GM12878 (cell line): ENCODE measurements at regions not wholly inside any gene's neighbourhood (a gene's known extent, or its start where the extent isn't known, plus 50 kb on each side); places are given as distances from the start of the nearest gene placed in this dataset.

Experiments used
- ATAC-seq: fragments of 200-7000 bp; cut with Tn5 transposase; 3 replicates; pipeline ENCODE4 v1.9.1; 2020; ENCODE audit warnings: mild to moderate bottlenecking, moderate library complexity
- BruUV-seq: library from RNA; stranded (reverse); fragments of 400-500 nt; replicated peaks from 2 replicates; lab custom pipeline; 2021; lab: Mats Ljungman, UMichigan
- CTCF ChIA-PET: fragments of 300-600 bp; sonication (Branson Sonifier 250); formaldehyde crosslinking; extraction: SDS; loops from one replicate; lab custom pipeline; 2021; ENCODE audit warnings: inconsistent platforms; lab: Yijun Ruan, JAX
- POLR2A ChIA-PET: fragments of 350-600 bp; formaldehyde crosslinking; extraction: SDS; loops from one replicate; lab custom pipeline; 2021; ENCODE audit warnings: inconsistent platforms; lab: Charles Lee
- RAD21 ChIA-PET: fragments of 300-600 bp; sonication (Branson Sonifier 250); formaldehyde crosslinking; loops from one replicate; lab custom pipeline; 2023; ENCODE audit warnings: antibody characterized with exemption; ENCODE audit not compliant: unreplicated experiment; lab: Charles Lee
- SMC1A ChIA-PET: fragments of 300-600 bp; sonication (Branson Sonifier 250); formaldehyde crosslinking; loops from one replicate; lab custom pipeline; 2023; ENCODE audit not compliant: unreplicated experiment, uncharacterized antibody; lab: Charles Lee
- DNase-seq: peaks from one replicate; pipeline ENCODE4 v3.0.0-alpha.2; 2011; ENCODE audit warnings: low read depth, low spot score
- FAIRE-seq: peaks from 3 replicates; lab custom pipeline; 2011; peaks lifted over from hg19 to GRCh38; lab: Jason Lieb, UNC
- H2AFZ ChIP-seq: 2 replicates; pipeline ENCODE4 v1.6.0; 2011; ENCODE audit warnings: low read depth, low read length, control low read depth; ENCODE audit not compliant: control insufficient read depth
- H3K27ac ChIP-seq: 2 replicates; pipeline ENCODE4 v1.5.1; 2011; ENCODE audit warnings: control low read depth; ENCODE audit not compliant: control insufficient read depth, insufficient read depth
- H3K27me3 ChIP-seq, 2 experiments: replicated peaks in 1 of 2; 2 replicates each; pipeline versions ENCODE4 v1.6.0 to v1.6.1; 2011; ENCODE audit warnings: low read length in 1 of 2; ENCODE audit not compliant: control insufficient read depth in 2 of 2, insufficient read depth in 2 of 2
- H3K36me3 ChIP-seq, 2 experiments: 2 replicates each; pipeline ENCODE4 v1.5.1; 2011; ENCODE audit warnings: low read length in 1 of 2; ENCODE audit not compliant: control insufficient read depth in 2 of 2, insufficient read depth in 2 of 2
- H3K4me1 ChIP-seq: 2 replicates; pipeline ENCODE4 v1.6.1; 2011; ENCODE audit warnings: mild to moderate bottlenecking, low read length, moderate library complexity, mixed read lengths; ENCODE audit not compliant: control insufficient read depth, insufficient read depth
- H3K4me2 ChIP-seq: 2 replicates; pipeline ENCODE4 v1.6.0; 2011; ENCODE audit warnings: control low read depth; ENCODE audit not compliant: control insufficient read depth, insufficient read depth
- H3K4me3 ChIP-seq: fragments of 200-600 bp; sonication (generic); 2 replicates; pipeline ENCODE4 v1.5.1; 2016
- H3K79me2 ChIP-seq: 2 replicates; pipeline ENCODE4 v1.6.0; 2011; ENCODE audit warnings: low read length; ENCODE audit not compliant: control insufficient read depth, insufficient read depth
- H3K9ac ChIP-seq: 2 replicates; pipeline ENCODE4 v1.8.0; 2011; ENCODE audit warnings: low read length, control low read depth, mixed read lengths; ENCODE audit not compliant: control insufficient read depth, insufficient read depth
- H3K9me3 ChIP-seq: replicated peaks from 3 replicates; pipeline ENCODE4 v1.5.1; 2011; ENCODE audit warnings: mild to moderate bottlenecking, low read length; ENCODE audit not compliant: control insufficient read depth, insufficient read depth
- H4K20me1 ChIP-seq: 2 replicates; pipeline ENCODE4 v1.6.0; 2011; ENCODE audit not compliant: control insufficient read depth, insufficient read depth
- CBX3 ChIP-seq: fragments of 200-600 bp; sonication (generic); IDR thresholded peaks from 2 replicates; pipeline ENCODE4 v1.6.1; 2016; ENCODE audit warnings: low read depth, borderline replicate concordance
- KLF5 ChIP-seq: fragments of 450-650 bp; IDR thresholded peaks from 2 replicates; pipeline ENCODE4 v1.6.1; 2014; ENCODE audit warnings: mild to moderate bottlenecking; ENCODE audit not compliant: partially characterized antibody
- LARP7 ChIP-seq: fragments of 450-650 bp; IDR thresholded peaks from 2 replicates; pipeline ENCODE4 v1.6.1; 2017; ENCODE audit warnings: mild to moderate bottlenecking
- NRF1 ChIP-seq: conservative IDR thresholded peaks from 2 replicates; pipeline ENCODE4 v1.6.1; 2011; ENCODE audit warnings: mild to moderate bottlenecking, low read depth, low read length, improper control_type of control experiment
- POLR2AphosphoS5 ChIP-seq: IDR thresholded peaks from 2 replicates; pipeline ENCODE4 v1.6.1; 2011; ENCODE audit warnings: mild to moderate bottlenecking, low read length, inconsistent platforms
- RAD21 ChIP-seq: IDR thresholded peaks from 2 replicates; pipeline ENCODE4 v1.6.1; 2011; ENCODE audit warnings: mild to moderate bottlenecking, low read depth, low read length, moderate library complexity; ENCODE audit not compliant: insufficient read depth
- RFX5 ChIP-seq: IDR thresholded peaks from 2 replicates; pipeline ENCODE4 v1.6.1; 2011; ENCODE audit warnings: low read depth, low read length, improper control_type of control experiment
- SIN3A ChIP-seq: IDR thresholded peaks from 2 replicates; pipeline ENCODE4 v1.6.1; 2012; ENCODE audit warnings: low read depth, low read length, improper control_type of control experiment
- STAT1 ChIP-seq: fragments of 450-650 bp; conservative IDR thresholded peaks from 2 replicates; pipeline ENCODE4 v1.6.1; 2014; ENCODE audit warnings: antibody characterized with exemption, mild to moderate bottlenecking
- SUZ12 ChIP-seq: fragments of 200-600 bp; sonication (generic); IDR thresholded peaks from one replicate; pipeline ENCODE4 v1.6.1; 2018; ENCODE audit warnings: antibody characterized with exemption, mild to moderate bottlenecking; ENCODE audit not compliant: unreplicated experiment
- TARDBP ChIP-seq: IDR thresholded peaks from 2 replicates; pipeline ENCODE4 v1.6.1; 2016; ENCODE audit warnings: borderline replicate concordance
- USF1 ChIP-seq: IDR thresholded peaks from 2 replicates; pipeline ENCODE4 v1.6.1; 2011; ENCODE audit warnings: borderline replicate concordance, low read depth, mild to moderate bottlenecking, moderate library complexity, mixed read lengths, low read length; ENCODE audit not compliant: insufficient read depth; ENCODE audit errors: extremely low read length
- WRNIP1 ChIP-seq: IDR thresholded peaks from 2 replicates; pipeline ENCODE4 v1.6.1; 2011; ENCODE audit warnings: low read depth, low read length, improper control_type of control experiment, borderline replicate concordance
- YBX1 ChIP-seq: fragments of 450-650 bp; IDR thresholded peaks from 2 replicates; pipeline ENCODE4 v1.6.1; 2016; ENCODE audit warnings: antibody characterized with exemption
- ZNF24 ChIP-seq: fragments of 450-650 bp; IDR thresholded peaks from 2 replicates; pipeline ENCODE4 v1.6.1; 2017; ENCODE audit warnings: antibody characterized with exemption, mild to moderate bottlenecking
- ZNF622 ChIP-seq: fragments of 450-650 bp; IDR thresholded peaks from 2 replicates; pipeline ENCODE4 v1.6.1; 2017; ENCODE audit warnings: mild to moderate bottlenecking, inconsistent platforms
- WGBS: methylation state at CpG from one replicate; pipeline ENCODE4 v1.1.6; 2016; ENCODE audit warnings: low lambda C conversion rate; ENCODE audit not compliant: insufficient replicate concordance, insufficient coverage; ENCODE audit errors: missing lambda C conversion rate; 5-methylcytosine and 5-hydroxymethylcytosine counted together
- in situ Hi-C: fragments of 300-500 bp; cut with MboI; formaldehyde crosslinking; loops from 9 replicates; pipeline ENCODE4 v1.14.3; 2018; ENCODE audit warnings: mixed read lengths
- intact Hi-C: fragments of 100-400 bp; cut with micrococcal nuclease; formaldehyde crosslinking; loops from one replicate; pipeline ENCODE4 v1.14.2; 2022; ENCODE audit not compliant: unreplicated experiment
- TF ChIP-seq, protein P1 (sequence below): IDR thresholded peaks from 2 replicates; pipeline ENCODE4 v1.6.1; 2011; ENCODE audit warnings: borderline replicate concordance, low read depth, mild to moderate bottlenecking, moderate library complexity, low read length; ENCODE audit not compliant: insufficient read depth, poor library complexity, severe bottlenecking
- TF ChIP-seq, protein P2 (sequence below): fragments of 450-650 bp; IDR thresholded peaks from 2 replicates; pipeline ENCODE4 v1.6.1; 2016; ENCODE audit warnings: mild to moderate bottlenecking
- TF ChIP-seq, protein P3 (sequence below): fragments of 150-350 bp; IDR thresholded peaks from 2 replicates; pipeline ENCODE4 v1.6.1; 2016; ENCODE audit warnings: low read depth, low read length

DNA sequence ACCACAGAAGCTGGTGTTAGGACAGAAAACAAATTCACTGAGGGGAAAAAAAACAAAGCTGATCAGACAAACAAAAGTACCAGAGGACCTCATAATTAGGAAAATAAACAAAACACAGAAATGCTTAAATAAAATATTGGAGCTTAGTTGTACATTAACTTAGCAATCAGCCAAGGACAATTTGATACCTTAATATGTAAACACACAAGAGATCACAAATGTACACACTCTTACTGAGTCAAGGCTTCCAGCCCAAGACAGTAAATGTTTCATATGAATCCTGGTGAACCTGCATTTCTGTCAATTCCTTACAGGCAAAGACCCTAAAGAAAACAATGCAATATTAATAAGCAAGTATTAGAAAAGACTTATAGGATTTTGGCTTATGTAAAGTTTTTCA is 62.0 kb upstream of the SPTLC3 start (continued):
- TF ChIP-seq, protein P1, sequence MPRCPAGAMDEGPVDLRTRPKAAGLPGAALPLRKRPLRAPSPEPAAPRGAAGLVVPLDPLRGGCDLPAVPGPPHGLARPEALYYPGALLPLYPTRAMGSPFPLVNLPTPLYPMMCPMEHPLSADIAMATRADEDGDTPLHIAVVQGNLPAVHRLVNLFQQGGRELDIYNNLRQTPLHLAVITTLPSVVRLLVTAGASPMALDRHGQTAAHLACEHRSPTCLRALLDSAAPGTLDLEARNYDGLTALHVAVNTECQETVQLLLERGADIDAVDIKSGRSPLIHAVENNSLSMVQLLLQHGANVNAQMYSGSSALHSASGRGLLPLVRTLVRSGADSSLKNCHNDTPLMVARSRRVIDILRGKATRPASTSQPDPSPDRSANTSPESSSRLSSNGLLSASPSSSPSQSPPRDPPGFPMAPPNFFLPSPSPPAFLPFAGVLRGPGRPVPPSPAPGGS, result no peak
- TF ChIP-seq SIN3A (no peak), KLF5 (no peak), LARP7 (no peak), USF1 (no peak), CBX3 (no peak), POLR2AphosphoS5 (no peak), WRNIP1 (no peak)
- TF ChIP-seq, protein P2, sequence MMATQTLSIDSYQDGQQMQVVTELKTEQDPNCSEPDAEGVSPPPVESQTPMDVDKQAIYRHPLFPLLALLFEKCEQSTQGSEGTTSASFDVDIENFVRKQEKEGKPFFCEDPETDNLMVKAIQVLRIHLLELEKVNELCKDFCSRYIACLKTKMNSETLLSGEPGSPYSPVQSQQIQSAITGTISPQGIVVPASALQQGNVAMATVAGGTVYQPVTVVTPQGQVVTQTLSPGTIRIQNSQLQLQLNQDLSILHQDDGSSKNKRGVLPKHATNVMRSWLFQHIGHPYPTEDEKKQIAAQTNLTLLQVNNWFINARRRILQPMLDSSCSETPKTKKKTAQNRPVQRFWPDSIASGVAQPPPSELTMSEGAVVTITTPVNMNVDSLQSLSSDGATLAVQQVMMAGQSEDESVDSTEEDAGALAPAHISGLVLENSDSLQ, result no peak

DNA sequence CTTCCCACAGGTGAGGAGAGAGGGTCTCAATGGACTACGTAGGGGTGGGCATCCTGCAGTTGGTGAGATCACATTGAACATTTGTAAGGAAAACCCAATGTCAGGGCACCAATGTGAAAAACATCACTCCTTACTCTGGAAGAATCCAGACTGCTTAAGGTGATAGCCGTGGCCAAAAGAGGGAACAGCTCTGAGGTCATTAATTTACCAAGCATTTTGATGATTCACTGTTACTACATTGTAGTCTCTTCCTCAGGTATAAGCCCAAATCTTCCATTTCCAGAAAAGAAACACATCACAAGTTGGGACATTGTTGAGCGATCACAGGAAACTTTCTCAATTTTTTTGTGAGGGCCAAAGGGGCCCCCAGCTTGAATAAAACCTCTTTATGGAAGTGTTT is 61.1 kb upstream of the SPTLC3 start:
- H4K20me1 ChIP-seq, result no peaks in the 10 kb centered on the region
- no peak for ATAC-seq
- ChIA-PET POLR2A (no interaction called here), RAD21 (no interaction called here), CTCF (no interaction called here), SMC1A (no interaction called here)
- no peaks in the 10 kb centered on the region for H3K36me3 ChIP-seq
- 26% methylated on average over 3 of the region's 3 CpGs for WGBS
- no peak overlapping the region for H3K4me3 ChIP-seq
- in situ Hi-C loops (loop anchor here (25.0 kb wide), 1 partner anchor 615 kb away; no protein-coding TSS in a partner anchor), intact Hi-C loops (no loop called here)
- H3K27me3 ChIP-seq, result no peaks in the 10 kb centered on the region
- H3K4me1 ChIP-seq, result no peaks in the 10 kb centered on the region
- FAIRE-seq, result no peak
- H3K27ac ChIP-seq, result no peak overlapping the region
- H3K9ac ChIP-seq, result no peak overlapping the region
- no peak overlapping the region for H2AFZ ChIP-seq
- no TSS peak for BruUV-seq
- no peaks in the 10 kb centered on the region for H3K79me2 ChIP-seq
- no peak overlapping the region for H3K4me2 ChIP-seq
- H3K9me3 ChIP-seq, result no peaks in the 10 kb centered on the region
- DNase-seq, result no peak
- TF ChIP-seq YBX1 (no peak), NRF1 (no peak), STAT1 (no peak), TARDBP (no peak), ZNF24 (no peak), ZNF622 (no peak), RFX5 (no peak), RAD21 (no peak), SUZ12 (no peak)
- TF ChIP-seq, protein P3, sequence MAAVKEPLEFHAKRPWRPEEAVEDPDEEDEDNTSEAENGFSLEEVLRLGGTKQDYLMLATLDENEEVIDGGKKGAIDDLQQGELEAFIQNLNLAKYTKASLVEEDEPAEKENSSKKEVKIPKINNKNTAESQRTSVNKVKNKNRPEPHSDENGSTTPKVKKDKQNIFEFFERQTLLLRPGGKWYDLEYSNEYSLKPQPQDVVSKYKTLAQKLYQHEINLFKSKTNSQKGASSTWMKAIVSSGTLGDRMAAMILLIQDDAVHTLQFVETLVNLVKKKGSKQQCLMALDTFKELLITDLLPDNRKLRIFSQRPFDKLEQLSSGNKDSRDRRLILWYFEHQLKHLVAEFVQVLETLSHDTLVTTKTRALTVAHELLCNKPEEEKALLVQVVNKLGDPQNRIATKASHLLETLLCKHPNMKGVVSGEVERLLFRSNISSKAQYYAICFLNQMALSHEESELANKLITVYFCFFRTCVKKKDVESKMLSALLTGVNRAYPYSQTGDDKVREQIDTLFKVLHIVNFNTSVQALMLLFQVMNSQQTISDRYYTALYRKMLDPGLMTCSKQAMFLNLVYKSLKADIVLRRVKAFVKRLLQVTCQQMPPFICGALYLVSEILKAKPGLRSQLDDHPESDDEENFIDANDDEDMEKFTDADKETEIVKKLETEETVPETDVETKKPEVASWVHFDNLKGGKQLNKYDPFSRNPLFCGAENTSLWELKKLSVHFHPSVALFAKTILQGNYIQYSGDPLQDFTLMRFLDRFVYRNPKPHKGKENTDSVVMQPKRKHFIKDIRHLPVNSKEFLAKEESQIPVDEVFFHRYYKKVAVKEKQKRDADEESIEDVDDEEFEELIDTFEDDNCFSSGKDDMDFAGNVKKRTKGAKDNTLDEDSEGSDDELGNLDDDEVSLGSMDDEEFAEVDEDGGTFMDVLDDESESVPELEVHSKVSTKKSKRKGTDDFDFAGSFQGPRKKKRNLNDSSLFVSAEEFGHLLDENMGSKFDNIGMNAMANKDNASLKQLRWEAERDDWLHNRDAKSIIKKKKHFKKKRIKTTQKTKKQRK, result no peak
